H9 (cell line): ENCODE measurements at regions not wholly inside any gene's neighbourhood (a gene's known extent, or its start where the extent isn't known, plus 50 kb on each side); places are given as distances from the start of the nearest gene placed in this dataset.

Experiments
- DNase-seq: peaks from one replicate; pipeline ENCODE4 v3.0.0-alpha.2; 2017
- H2AFZ ChIP-seq: one replicate; pipeline ENCODE4 v1.6.1; 2013; ENCODE audit warnings: mild to moderate bottlenecking, low read length, control low read depth, moderate library complexity
- H2AK5ac ChIP-seq: 2 replicates; pipeline ENCODE4 v1.6.1; 2013; ENCODE audit warnings: low read length, control low read depth, mixed read lengths; ENCODE audit not compliant: insufficient read length
- H2BK120ac ChIP-seq: one replicate; pipeline ENCODE4 v1.6.1; 2013; ENCODE audit warnings: low read depth, mild to moderate bottlenecking, low read length, control low read depth, inconsistent platforms; ENCODE audit not compliant: poor library complexity, severe bottlenecking
- H2BK12ac ChIP-seq: 2 replicates; pipeline ENCODE4 v1.6.1; 2013; ENCODE audit warnings: low read length, control low read depth, mixed read lengths, low read depth; ENCODE audit not compliant: insufficient read length
- H2BK15ac ChIP-seq: 2 replicates; pipeline ENCODE4 v1.6.1; 2013; ENCODE audit warnings: low read depth, low read length, control low read depth
- H2BK20ac ChIP-seq: one replicate; pipeline ENCODE4 v1.6.1; 2013; ENCODE audit warnings: low read depth, mild to moderate bottlenecking, low read length, control low read depth, inconsistent platforms; ENCODE audit not compliant: poor library complexity, severe bottlenecking
- H2BK5ac ChIP-seq: 2 replicates; pipeline ENCODE4 v1.6.1; 2013; ENCODE audit warnings: low read length, control low read depth, mixed read lengths; ENCODE audit not compliant: insufficient read length
- H3K14ac ChIP-seq: 2 replicates; pipeline ENCODE4 v1.6.1; 2013; ENCODE audit warnings: low read length, control low read depth; ENCODE audit not compliant: insufficient read depth
- H3K18ac ChIP-seq: 2 replicates; pipeline ENCODE4 v1.6.1; 2013; ENCODE audit warnings: low read depth, mild to moderate bottlenecking, mixed read lengths, low read length, control low read depth; ENCODE audit not compliant: insufficient read length
- H3K23ac ChIP-seq: 2 replicates; pipeline ENCODE4 v1.6.1; 2013; ENCODE audit warnings: low read length, control low read depth, mixed read lengths, low read depth; ENCODE audit not compliant: insufficient read length
- H3K23me2 ChIP-seq: 2 replicates; pipeline ENCODE4 v1.6.1; 2013; ENCODE audit warnings: low read depth, mild to moderate bottlenecking, mixed read lengths, low read length, control low read depth; ENCODE audit not compliant: insufficient read length, poor library complexity, severe bottlenecking
- H3K27ac ChIP-seq: 2 replicates; pipeline ENCODE4 v1.5.1; 2013; ENCODE audit warnings: low read length, control low read depth, mixed read lengths, low read depth; ENCODE audit not compliant: insufficient read length
- H3K27me3 ChIP-seq: 2 replicates; pipeline ENCODE4 v1.6.1; 2013; ENCODE audit warnings: low read length, control low read depth, inconsistent platforms; ENCODE audit not compliant: insufficient read depth
- H3K4ac ChIP-seq: 2 replicates; pipeline ENCODE4 v1.6.1; 2013; ENCODE audit warnings: low read depth, mild to moderate bottlenecking, control low read depth, inconsistent platforms, low read length, moderate library complexity
- H3K4me1 ChIP-seq: 2 replicates; pipeline ENCODE4 v1.6.1; 2013; ENCODE audit warnings: low read length, control low read depth, inconsistent platforms; ENCODE audit not compliant: insufficient read depth
- H3K4me2 ChIP-seq: 2 replicates; pipeline ENCODE4 v1.6.1; 2013; ENCODE audit warnings: low read length, control low read depth, mixed read lengths; ENCODE audit not compliant: insufficient read length, insufficient read depth
- H3K56ac ChIP-seq: 2 replicates; pipeline ENCODE4 v1.6.1; 2013; ENCODE audit warnings: low read depth, mild to moderate bottlenecking, mixed read lengths, low read length, control low read depth; ENCODE audit not compliant: insufficient read length
- H3K79me1 ChIP-seq: 2 replicates; pipeline ENCODE4 v1.6.1; 2013; ENCODE audit warnings: low read depth, mild to moderate bottlenecking, moderate library complexity, low read length, control low read depth, inconsistent platforms; ENCODE audit not compliant: insufficient read depth, poor library complexity, severe bottlenecking
- H3K79me2 ChIP-seq: 2 replicates; pipeline ENCODE4 v1.6.1; 2013; ENCODE audit warnings: low read length, control low read depth, inconsistent platforms; ENCODE audit not compliant: insufficient read depth
- H3K9ac ChIP-seq: 2 replicates; pipeline ENCODE4 v1.6.1; 2013; ENCODE audit warnings: low read length, control low read depth, mixed read lengths; ENCODE audit not compliant: insufficient read length; ENCODE audit errors: extremely low read depth
- H3K9me3 ChIP-seq: one replicate; pipeline ENCODE4 v1.6.1; 2013; ENCODE audit warnings: low read depth, low read length, inconsistent platforms; ENCODE audit not compliant: control insufficient read depth
- H3T11ph ChIP-seq: one replicate; pipeline ENCODE4 v1.6.1; 2013; ENCODE audit warnings: mild to moderate bottlenecking, low read length, control low read depth, inconsistent platforms
- H4K20me1 ChIP-seq: one replicate; pipeline ENCODE4 v1.6.1; 2013; ENCODE audit not compliant: control insufficient read depth, insufficient read length, insufficient read depth
- H4K5ac ChIP-seq: 2 replicates; pipeline ENCODE4 v1.6.1; 2013; ENCODE audit warnings: low read depth, mild to moderate bottlenecking, mixed read lengths, low read length, control low read depth; ENCODE audit not compliant: insufficient read length
- H4K8ac ChIP-seq: replicated peaks from 2 replicates; pipeline ENCODE4 v1.6.1; 2013; ENCODE audit warnings: low read length, control low read depth, mixed read lengths, low read depth; ENCODE audit not compliant: insufficient read length
- H4K91ac ChIP-seq: 2 replicates; pipeline ENCODE4 v1.6.1; 2013; ENCODE audit warnings: low read depth, mild to moderate bottlenecking, moderate library complexity, mixed read lengths, low read length, control low read depth; ENCODE audit not compliant: insufficient read length
- H3K27ac Mint-ChIP-seq, 3 experiments: 2 replicates in 2 of 3; 3 replicates in 1 of 3; pipeline ENCODE4 v1.8.0; 2020 to 2021; ENCODE audit warnings: mixed read lengths in 3 of 3, mild to moderate bottlenecking in 1 of 3, moderate library complexity in 1 of 3
- H3K27me3 Mint-ChIP-seq: 2 replicates; pipeline ENCODE4 v1.8.0; 2021; ENCODE audit warnings: low read depth, mild to moderate bottlenecking, moderate library complexity, mixed read lengths
- H3K36me3 Mint-ChIP-seq, 3 experiments: 2 replicates in 2 of 3; 3 replicates in 1 of 3; pipeline ENCODE4 v1.8.0; 2020 to 2021; ENCODE audit warnings: low read depth in 3 of 3, mixed read lengths in 3 of 3; ENCODE audit not compliant: insufficient read depth in 1 of 3
- H3K4me1 Mint-ChIP-seq, 2 experiments: 2 replicates each; pipeline ENCODE4 v1.8.0; 2020; ENCODE audit warnings: mixed read lengths in 2 of 2
- H3K4me3 Mint-ChIP-seq, 2 experiments: 2 replicates in 1 of 2; 3 replicates in 1 of 2; pipeline ENCODE4 v1.8.0; 2020 to 2021; ENCODE audit warnings: mild to moderate bottlenecking in 2 of 2, mixed read lengths in 2 of 2, moderate library complexity in 1 of 2
- H3K9me3 Mint-ChIP-seq, 2 experiments: 2 replicates in 1 of 2; 3 replicates in 1 of 2; pipeline ENCODE4 v1.8.0; 2020; ENCODE audit warnings: mild to moderate bottlenecking in 2 of 2, mixed read lengths in 2 of 2, moderate library complexity in 1 of 2
- CTCF ChIP-seq: fragments of 200-600 bp; sonication (generic); conservative IDR thresholded peaks from 3 replicates; pipeline ENCODE4 v1.8.0; 2021; ENCODE audit warnings: antibody characterized with exemption, mild to moderate bottlenecking
- WGBS: extraction: QIAGEN DNeasy Blood & Tissue Kit; methylation state at CpG from one replicate; pipeline ENCODE4 v1.1.7; 2013; ENCODE audit warnings: missing lambda C conversion rate, low lambda C conversion rate, mixed read lengths; ENCODE audit not compliant: insufficient read length; ENCODE audit errors: extremely low coverage; 5-methylcytosine and 5-hydroxymethylcytosine counted together

DNA sequence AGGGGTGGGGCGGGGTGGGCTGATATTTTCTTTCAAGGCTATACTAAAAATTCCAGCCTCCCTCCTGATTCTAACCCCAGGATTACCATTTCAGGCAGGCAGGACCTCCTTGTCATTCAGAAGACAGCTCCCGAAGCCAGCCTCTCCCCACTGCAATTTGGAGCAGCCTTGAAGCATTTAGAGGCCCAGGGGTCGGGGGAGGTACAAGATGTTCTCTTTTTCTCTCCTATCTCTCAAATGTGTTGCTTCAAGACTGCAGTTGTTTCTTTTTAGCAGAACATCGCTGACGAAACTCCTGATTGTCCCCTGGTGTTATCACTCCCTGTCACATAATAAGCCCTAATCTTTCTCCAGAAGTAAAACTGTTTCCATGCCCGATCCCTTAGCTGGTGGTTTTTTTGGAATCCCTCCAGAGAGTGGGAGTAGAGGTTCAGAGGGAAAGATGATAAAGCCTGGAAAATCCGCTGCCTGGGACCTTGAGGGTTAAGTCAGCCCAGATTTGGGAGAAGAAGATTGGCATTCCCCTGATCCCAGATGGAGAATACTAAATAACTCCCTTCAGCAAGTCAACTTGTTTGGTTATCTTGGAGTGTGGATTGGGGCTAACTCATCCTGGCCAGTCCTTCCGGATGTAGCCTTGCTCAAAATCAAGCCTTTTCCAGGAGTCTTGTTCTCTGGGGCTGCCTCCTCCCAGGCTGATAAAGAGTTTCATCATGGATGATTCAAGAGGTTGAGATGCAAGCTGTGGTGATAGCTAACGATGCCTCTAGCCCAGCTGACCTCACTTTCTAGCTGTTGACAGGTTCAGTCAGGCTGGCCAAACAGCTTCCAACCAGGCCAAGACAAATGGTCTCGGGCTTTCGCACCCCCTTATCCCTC lies 71.3 kb downstream of the SOX9 start:
- no peak for TF ChIP-seq CTCF
- no peak overlapping the region for H3K27ac ChIP-seq
- H4K91ac ChIP-seq = no peak overlapping the region
- H3K4me3 Mint-ChIP-seq = no peak overlapping the region
- H3K4me1 ChIP-seq = no peaks in the 10 kb centered on the region
- no peak overlapping the region for H2BK15ac ChIP-seq
- peaks cover 6% of the 10 kb centered on the region for H3K27me3 Mint-ChIP-seq
- no peak overlapping the region for H2BK120ac ChIP-seq
- H3K14ac ChIP-seq = no peak overlapping the region
- H3T11ph ChIP-seq = no peak overlapping the region
- DNase-seq = no peak
- peaks cover 2 to 3% of the 10 kb centered on the region in 2 experiments; a peak in 2 of 5 replicates for H3K9me3 Mint-ChIP-seq
- no peak overlapping the region for H3K4me2 ChIP-seq
- H3K4me1 Mint-ChIP-seq = peaks cover 6 to 12% of the 10 kb centered on the region in 2 experiments
- no peak overlapping the region for H3K56ac ChIP-seq
- no peak overlapping the region for H2BK5ac ChIP-seq
- H3K79me1 ChIP-seq = no peaks in the 10 kb centered on the region
- H3K4ac ChIP-seq = no peak overlapping the region
- H4K8ac ChIP-seq = no peak overlapping the region
- H3K9me3 ChIP-seq = no peaks in the 10 kb centered on the region
- H3K9ac ChIP-seq = no peak overlapping the region
- no peak overlapping the region for H2BK12ac ChIP-seq
- H3K27me3 ChIP-seq = no peaks in the 10 kb centered on the region
- no peak overlapping the region for H3K23ac ChIP-seq
- no peaks in the 10 kb centered on the region for H4K20me1 ChIP-seq
- no peak overlapping the region for H2AK5ac ChIP-seq
- H3K23me2 ChIP-seq = no peaks in the 10 kb centered on the region
- H3K36me3 Mint-ChIP-seq = no peaks in the 10 kb centered on the region
- H2BK20ac ChIP-seq = no peak overlapping the region
- no peaks in the 10 kb centered on the region for H3K79me2 ChIP-seq
- no peak overlapping the region for H4K5ac ChIP-seq
- H3K27ac Mint-ChIP-seq = no peak overlapping the region; a peak in 1 of 7 replicates
- no peak overlapping the region for H2AFZ ChIP-seq
- WGBS = no CpG with 5 or more reads among the region's 11 CpGs
- no peak overlapping the region for H3K18ac ChIP-seq
